RWPE1 (cell line): ENCODE measurements at regions not wholly inside any gene's neighbourhood (a gene's known extent, or its start where the extent isn't known, plus 50 kb on each side); places are given as distances from the start of the nearest gene placed in this dataset.

ENCODE experiments used
- CTCF ChIA-PET: fragments of 350-600 bp; sonication (Branson Sonifier 250); formaldehyde crosslinking; extraction: SDS; loops from one replicate; lab custom pipeline; 2021; lab: Yijun Ruan, JAX
- POLR2A ChIA-PET: fragments of 400-600 bp; formaldehyde crosslinking; extraction: SDS; loops from one replicate; lab custom pipeline; 2020; ENCODE audit warnings: antibody characterized with exemption; ENCODE audit not compliant: low non-redundant PET; lab: Yijun Ruan, JAX
- DNase-seq: peaks from one replicate; pipeline ENCODE4 v3.0.0; 2012; ENCODE audit warnings: low spot score
- H3K27ac ChIP-seq: fragments of 450-650 bp; 2 replicates; pipeline ENCODE4 v1.5.1; 2017
- TF ChIP-seq, protein P1 (sequence below): fragments of 450-650 bp; conservative IDR thresholded peaks from 2 replicates; pipeline ENCODE4 v1.5.1; 2017; ENCODE audit warnings: low read depth, mild to moderate bottlenecking

DNA sequence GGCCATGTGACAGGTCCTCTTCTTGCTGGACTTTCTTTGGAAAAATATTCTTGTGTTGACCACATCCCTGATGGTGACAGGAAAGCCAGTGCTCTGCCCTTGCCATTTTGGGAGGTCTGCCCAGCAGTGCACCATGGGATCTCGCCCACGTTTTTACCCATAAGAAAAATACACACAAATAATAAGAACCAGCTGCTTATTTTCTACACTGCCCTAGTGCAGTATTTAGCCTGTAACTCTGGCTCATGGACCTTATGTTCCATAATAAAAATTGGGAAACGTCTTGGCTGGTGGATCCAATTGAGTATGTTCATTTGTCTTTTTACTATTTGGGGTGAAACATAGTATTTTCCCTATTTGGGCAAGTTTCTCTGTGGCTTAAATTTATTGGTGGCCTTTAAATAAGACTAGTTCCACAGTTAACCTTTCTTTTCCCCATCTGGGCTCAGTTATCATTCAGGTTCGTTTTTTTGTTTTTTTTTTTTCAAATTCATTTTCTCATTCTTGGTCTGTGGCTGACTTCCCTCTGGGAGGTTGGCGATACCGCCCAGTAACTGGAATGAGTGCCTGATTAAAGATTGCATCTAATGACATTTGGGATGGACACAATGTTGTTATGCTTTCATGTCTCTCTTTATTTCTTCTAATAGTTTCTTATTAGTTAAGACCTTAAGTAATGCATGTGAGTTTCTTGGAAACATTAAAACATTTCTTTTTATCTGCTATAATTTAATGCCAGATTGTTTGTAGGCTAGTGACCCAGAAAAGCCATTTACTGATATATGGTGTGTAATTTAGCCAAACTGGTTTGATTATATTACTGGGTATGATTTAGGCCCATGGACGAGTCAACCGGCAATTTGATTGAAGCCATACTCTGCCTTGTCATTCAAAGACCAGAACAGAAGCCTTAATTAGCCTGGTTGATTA is 163.7 kb downstream of the FGF10 start:
- POLR2A ChIA-PET: no interaction called here
- H3K27ac ChIP-seq: no peak overlapping the region
- CTCF ChIA-PET: interaction anchor here (0.9 kb wide), 1 partner anchor 23 kb away, joined by 3 read pairs; no protein-coding TSS in a partner anchor
- DNase-seq: no peak
- TF ChIP-seq, protein P1, sequence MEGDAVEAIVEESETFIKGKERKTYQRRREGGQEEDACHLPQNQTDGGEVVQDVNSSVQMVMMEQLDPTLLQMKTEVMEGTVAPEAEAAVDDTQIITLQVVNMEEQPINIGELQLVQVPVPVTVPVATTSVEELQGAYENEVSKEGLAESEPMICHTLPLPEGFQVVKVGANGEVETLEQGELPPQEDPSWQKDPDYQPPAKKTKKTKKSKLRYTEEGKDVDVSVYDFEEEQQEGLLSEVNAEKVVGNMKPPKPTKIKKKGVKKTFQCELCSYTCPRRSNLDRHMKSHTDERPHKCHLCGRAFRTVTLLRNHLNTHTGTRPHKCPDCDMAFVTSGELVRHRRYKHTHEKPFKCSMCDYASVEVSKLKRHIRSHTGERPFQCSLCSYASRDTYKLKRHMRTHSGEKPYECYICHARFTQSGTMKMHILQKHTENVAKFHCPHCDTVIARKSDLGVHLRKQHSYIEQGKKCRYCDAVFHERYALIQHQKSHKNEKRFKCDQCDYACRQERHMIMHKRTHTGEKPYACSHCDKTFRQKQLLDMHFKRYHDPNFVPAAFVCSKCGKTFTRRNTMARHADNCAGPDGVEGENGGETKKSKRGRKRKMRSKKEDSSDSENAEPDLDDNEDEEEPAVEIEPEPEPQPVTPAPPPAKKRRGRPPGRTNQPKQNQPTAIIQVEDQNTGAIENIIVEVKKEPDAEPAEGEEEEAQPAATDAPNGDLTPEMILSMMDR: no peak

DNA sequence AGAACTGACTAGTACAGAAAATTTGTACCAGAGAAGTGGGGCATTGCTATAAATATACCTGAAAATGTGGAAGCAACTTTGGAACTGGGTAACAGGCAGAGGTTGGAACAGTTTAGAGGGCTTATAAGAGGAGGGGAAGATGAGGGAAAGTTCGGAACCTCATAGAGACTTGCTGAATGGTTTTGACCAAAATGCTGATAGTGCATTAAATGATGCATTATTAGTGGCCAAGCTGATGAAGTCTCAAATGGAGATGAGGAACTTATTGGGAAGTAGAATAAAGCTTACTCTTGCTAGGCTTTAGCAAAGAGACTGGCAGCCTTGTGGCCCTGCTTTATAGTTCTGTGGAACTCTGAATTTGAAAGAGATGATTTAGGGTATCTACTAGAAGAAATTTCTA is 189.8 kb downstream of the FGF10 start:
- no peak for DNase-seq
- TF ChIP-seq, protein P1: no peak
- ChIA-PET POLR2A (no interaction called here), CTCF (no interaction called here)
- no peak overlapping the region for H3K27ac ChIP-seq

DNA sequence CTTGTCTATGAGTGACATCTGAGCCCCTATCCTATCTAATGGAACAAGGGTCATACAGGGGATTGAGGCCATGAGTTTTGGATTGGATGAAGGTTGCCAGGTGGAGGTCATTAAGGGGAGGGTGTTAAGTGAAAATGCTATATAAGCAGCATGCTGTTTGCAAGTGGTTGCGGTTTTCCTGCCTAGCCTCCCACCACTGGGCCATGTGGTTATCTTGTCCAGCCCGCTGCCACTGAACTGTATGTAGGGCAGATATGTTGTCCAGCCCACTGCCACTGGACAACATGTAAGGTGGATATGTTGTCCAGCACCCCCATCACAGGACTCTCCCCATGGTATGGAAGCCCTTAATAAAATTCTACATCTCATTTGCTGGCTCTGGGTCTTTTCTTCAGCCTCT is 200.0 kb downstream of the FGF10 start:
- TF ChIP-seq, protein P1: no peak
- no peak overlapping the region for H3K27ac ChIP-seq
- no peak for DNase-seq
- POLR2A ChIA-PET: no interaction called here
- CTCF ChIA-PET: interaction anchor here (0.6 kb wide), 1 partner anchor 25 kb away, joined by 3 read pairs; no protein-coding TSS in a partner anchor

DNA sequence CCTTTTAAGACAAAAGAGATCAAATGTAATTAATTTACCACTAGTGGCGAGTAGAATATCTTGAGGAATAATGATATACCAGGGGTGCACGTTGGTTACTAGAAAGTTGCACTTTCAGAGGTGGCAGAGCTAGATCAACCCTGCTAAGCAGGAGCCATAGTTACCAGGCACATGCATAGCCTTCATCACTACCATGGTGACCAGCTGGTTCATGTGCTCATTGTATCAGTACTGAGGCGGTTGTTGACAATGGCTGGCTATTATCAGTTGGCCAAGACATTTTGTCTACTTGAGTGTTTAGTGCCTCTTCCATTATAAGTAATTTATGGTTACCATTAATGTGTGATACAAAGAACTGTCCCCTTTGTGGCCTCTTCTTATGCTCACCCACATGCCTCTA is 201.2 kb downstream of the FGF10 start:
- DNase-seq: no peak
- TF ChIP-seq, protein P1: no peak
- ChIA-PET CTCF (no interaction called here), POLR2A (no interaction called here)
- no peak overlapping the region for H3K27ac ChIP-seq

DNA sequence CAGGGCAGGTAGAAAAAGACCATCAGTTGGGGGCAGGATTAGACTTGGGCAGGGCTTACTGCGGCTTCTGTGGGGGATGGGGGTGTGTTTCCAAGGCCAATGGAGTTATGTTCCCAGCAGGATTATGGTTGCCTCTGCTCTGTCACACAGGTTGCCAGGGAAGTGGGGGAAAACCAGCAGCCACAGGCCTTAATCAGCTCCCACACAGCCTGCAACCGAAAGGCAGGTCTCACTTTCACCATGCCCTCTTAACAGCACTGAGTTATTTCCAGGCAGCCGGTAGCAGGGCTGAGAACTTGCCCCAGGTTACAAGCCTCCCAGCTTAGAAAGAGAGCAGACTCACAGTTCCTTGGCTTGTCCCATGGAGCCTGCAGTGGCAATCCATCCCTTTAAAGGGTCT is 205.5 kb downstream of the FGF10 start:
- H3K27ac ChIP-seq: no peak overlapping the region
- DNase-seq: no peak
- POLR2A ChIA-PET: no interaction called here
- CTCF ChIA-PET: interaction anchor here (0.5 to 0.7 kb wide), 2 partner anchors 21 to 410 kb away, joined by 3 to 4 read pairs; no protein-coding TSS in a partner anchor
- TF ChIP-seq, protein P1: no peak

DNA sequence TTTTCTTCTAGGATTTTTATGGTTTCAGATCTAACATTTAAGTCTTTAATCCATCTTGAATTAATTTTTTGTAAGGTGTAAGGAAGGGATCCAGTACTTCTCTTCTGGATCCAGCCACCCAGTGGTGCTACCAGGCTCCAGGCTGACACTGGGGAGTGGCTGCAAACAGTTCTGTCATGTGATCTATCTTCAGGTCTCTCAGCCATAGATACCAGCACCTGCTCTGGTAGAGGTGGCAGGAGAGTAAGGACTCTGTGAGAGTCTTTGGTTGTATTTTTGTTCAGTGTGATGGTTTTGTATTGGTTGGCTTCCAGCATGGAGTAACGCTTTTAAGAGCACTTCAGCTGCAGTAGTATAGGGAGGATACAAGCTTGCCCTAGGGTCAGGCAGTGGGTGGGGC is 205.9 kb downstream of the FGF10 start:
- TF ChIP-seq, protein P1: no peak
- no peak for DNase-seq
- CTCF ChIA-PET: interaction anchor here (0.7 kb wide), 1 partner anchor 410 kb away, joined by 3 read pairs; no protein-coding TSS in a partner anchor
- POLR2A ChIA-PET: no interaction called here
- H3K27ac ChIP-seq: no peak overlapping the region
